ENCODE measurements at regions not wholly inside any gene's neighbourhood (a gene's known extent, or its start where the extent isn't known, plus 50 kb on each side); places are given as distances from the start of the nearest gene placed in this dataset.

- peaks cover 0 to 5% (median 0%) of the 10 kb centered on the region in 4 donors for H3K9me3 ChIP-seq
- H3K36me3 ChIP-seq = no peaks in the 10 kb centered on the region
- TF ChIP-seq EP300 (IDR thresholded peaks at IDR 0.05) = no peak
- TF ChIP-seq CTCF (IDR thresholded peaks at IDR 0.05) = no peak
- no peak for TF ChIP-seq POLR2AphosphoS5 (IDR thresholded peaks at IDR 0.05)
- no peak for TF ChIP-seq POLR2A (IDR thresholded peaks at IDR 0.05)
- H3K4me3 ChIP-seq = no peak overlapping the region
- H3K27ac ChIP-seq = no peak overlapping the region
- H3K4me1 ChIP-seq = no peaks in the 10 kb centered on the region
- H3K27me3 ChIP-seq = no peaks in the 10 kb centered on the region
- intact Hi-C loops (cut with DNase I) = no loop called here
- no peak for DNase-seq
- 91 to 95% methylated on average over 10 of the region's 10 CpGs for WGBS, 2 donors
Measured at GRCh38 chr14:46384611-46385010, 267.0 kb downstream of the RPL10L start.

DNA sequence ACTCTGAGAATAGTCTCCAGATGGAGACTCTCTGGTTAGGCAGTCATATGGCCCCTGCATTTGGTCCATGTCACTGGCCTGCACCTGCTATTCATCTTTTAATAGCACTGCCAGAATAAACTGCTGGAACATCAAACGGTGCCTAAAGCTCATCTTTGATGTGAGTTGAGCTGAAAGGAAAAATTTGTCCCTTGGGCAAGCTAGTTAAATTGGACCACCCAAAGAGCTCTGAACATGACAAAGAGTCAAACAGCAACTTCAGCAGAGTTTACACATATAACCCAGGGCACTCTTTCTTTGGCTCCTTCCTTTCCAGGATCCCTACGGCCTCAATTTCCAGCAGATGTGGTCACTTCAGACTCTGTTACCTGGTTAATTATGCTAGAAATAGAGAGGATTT lies 269.9 kb downstream of the RPL10L start:
- no peaks in the 10 kb centered on the region for H3K36me3 ChIP-seq
- 64 to 69% methylated on average over 2 of the region's 2 CpGs for WGBS, 2 donors
- no peak overlapping the region for H3K4me3 ChIP-seq
- H3K27ac ChIP-seq = no peak overlapping the region
- no peaks in the 10 kb centered on the region for H3K9me3 ChIP-seq
- DNase-seq = no peak
- intact Hi-C loops (cut with DNase I) = no loop called here
- no peaks in the 10 kb centered on the region for H3K4me1 ChIP-seq
- no peaks in the 10 kb centered on the region for H3K27me3 ChIP-seq
- TF ChIP-seq POLR2AphosphoS5 (IDR thresholded peaks at IDR 0.05) (no peak), CTCF (IDR thresholded peaks at IDR 0.05) (no peak), EP300 (IDR thresholded peaks at IDR 0.05) (no peak), POLR2A (IDR thresholded peaks at IDR 0.05) (no peak)

GRCh38 chr14:46378248-46378647 lies 273.3 kb downstream of the RPL10L start:
- no peak overlapping the region for H3K4me3 ChIP-seq
- intact Hi-C loops (cut with DNase I) = no loop called here
- TF ChIP-seq POLR2AphosphoS5 (IDR thresholded peaks at IDR 0.05) (no peak), POLR2A (IDR thresholded peaks at IDR 0.05) (no peak), CTCF (IDR thresholded peaks at IDR 0.05) (no peak), EP300 (IDR thresholded peaks at IDR 0.05) (no peak)
- DNase-seq = no peak
- 86 to 92% methylated on average over 5 of the region's 5 CpGs for WGBS, 2 donors
- no peaks in the 10 kb centered on the region for H3K27me3 ChIP-seq
- no peaks in the 10 kb centered on the region for H3K4me1 ChIP-seq
- no peaks in the 10 kb centered on the region for H3K36me3 ChIP-seq
- H3K9me3 ChIP-seq = no peaks in the 10 kb centered on the region
- no peak overlapping the region for H3K27ac ChIP-seq

DNA sequence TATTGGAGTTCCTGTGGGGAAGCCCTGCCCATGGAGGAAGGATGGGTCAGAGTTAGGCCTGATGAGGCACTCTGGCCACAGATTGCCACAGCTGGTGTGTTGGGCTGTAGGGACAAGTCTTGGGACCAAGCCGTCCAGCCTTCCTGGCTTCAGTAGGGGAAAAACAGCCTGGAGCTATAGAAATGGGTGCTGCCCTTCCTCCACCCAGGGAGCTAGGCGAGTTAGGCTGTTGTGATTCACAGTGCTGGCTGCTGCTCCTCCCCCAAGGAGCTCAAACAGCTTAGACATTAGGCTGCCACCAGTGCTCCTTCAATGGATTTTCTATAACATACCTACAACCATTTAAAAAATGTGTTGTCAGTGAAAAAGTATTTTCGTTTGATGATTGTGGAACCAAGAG lies 274.3 kb downstream of the RPL10L start:
- Histone ChIP-seq H3K4me1 (no peaks in the 10 kb centered on the region), H3K9me3 (no peaks in the 10 kb centered on the region), H3K27ac (no peak overlapping the region), H3K27me3 (no peaks in the 10 kb centered on the region), H3K36me3 (no peaks in the 10 kb centered on the region), H3K4me3 (no peak overlapping the region)
- intact Hi-C loops (cut with DNase I) = no loop called here
- 74 to 77% methylated on average over 3 of the region's 3 CpGs for WGBS, 2 donors
- TF ChIP-seq POLR2AphosphoS5 (IDR thresholded peaks at IDR 0.05) = no peak
- TF ChIP-seq POLR2A (IDR thresholded peaks at IDR 0.05) = no peak
- TF ChIP-seq CTCF (IDR thresholded peaks at IDR 0.05) = no peak
- no peak for DNase-seq

DNA sequence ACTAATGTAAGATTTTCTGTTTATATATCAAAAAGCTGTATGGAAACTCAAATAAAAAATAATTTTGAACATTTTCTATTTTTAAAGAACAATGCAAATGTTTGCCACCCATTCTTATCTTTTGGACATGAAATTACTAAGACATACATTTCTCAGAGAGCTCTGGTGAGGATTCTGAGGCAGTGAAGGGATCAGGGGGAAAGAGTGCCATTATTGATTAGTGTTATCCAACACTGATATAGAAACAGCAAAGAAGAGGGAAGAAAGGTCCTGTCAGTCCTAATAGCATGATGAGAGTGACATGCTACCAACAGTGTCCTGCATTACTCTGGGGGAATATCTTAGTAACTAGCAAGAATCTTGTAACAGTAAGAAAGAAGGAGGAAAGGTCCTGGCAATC lies 282.2 kb downstream of the RPL10L start:
- no peak for TF ChIP-seq POLR2AphosphoS5 (IDR thresholded peaks at IDR 0.05)
- TF ChIP-seq EP300 (IDR thresholded peaks at IDR 0.05) = no peak
- no peak for TF ChIP-seq CTCF (IDR thresholded peaks at IDR 0.05)
- no peak for TF ChIP-seq POLR2A (IDR thresholded peaks at IDR 0.05)
- Histone ChIP-seq H3K4me1 (no peaks in the 10 kb centered on the region), H3K4me3 (no peak overlapping the region), H3K36me3 (no peaks in the 10 kb centered on the region), H3K9me3 (no peaks in the 10 kb centered on the region), H3K27ac (no peak overlapping the region), H3K27me3 (no peaks in the 10 kb centered on the region)
- no peak for DNase-seq
- intact Hi-C loops (cut with DNase I) = no loop called here

Data from sigmoid colon (tissue), 6 donors.